HG03469 (cell line): ENCODE measurements at regions not wholly inside any gene's neighbourhood (a gene's known extent, or its start where the extent isn't known, plus 50 kb on each side); places are given as distances from the start of the nearest gene placed in this dataset.
A peak's percentile ranks its signal among the peaks of the same experiment; 100 is the strongest.

ENCODE experiments used
- ATAC-seq: cut with Tn5 transposase; IDR thresholded peaks from one replicate; pipeline ENCODE4 v1.9.1; 2021; ENCODE audit warnings: mild to moderate bottlenecking, moderate library complexity, moderate number of reproducible peaks; ENCODE audit not compliant: unreplicated experiment

DNA sequence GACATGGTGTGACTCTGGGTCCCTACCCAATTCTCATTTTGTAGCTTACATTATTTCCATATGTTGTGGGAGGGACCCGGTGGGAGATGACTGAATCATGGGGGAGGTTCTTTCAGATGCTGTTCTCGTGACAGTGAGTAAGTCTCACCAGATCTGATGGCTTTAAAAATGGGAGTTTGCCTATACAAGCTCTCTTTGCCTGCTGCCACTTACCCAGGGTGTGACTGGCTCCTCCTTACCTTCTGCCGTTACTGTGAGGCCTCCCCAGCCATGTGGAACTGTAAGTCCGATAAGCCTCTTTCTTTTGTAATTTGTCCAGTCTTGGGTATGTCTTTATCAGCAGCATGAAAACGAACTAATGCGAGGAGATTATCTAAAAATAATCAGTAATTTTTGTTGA lies 1683.2 kb upstream of the SLC39A10 start:
- ATAC-seq, result no peak

GRCh38 chr2:193966590-193966989 lies 1690.4 kb upstream of the SLC39A10 start:
- ATAC-seq, result no peak

- ATAC-seq, result no peak
These were observed 1691.8 kb upstream of the SLC39A10 start for GRCh38 chr2:193965263-193965662.

GRCh38 chr2:193963472-193964119 lies 1693.4 kb upstream of the SLC39A10 start:
- ATAC-seq, result no peak

- ATAC-seq, result no peak
These were observed 1710.2 kb upstream of the SLC39A10 start for GRCh38 chr2:193946806-193947205.

DNA sequence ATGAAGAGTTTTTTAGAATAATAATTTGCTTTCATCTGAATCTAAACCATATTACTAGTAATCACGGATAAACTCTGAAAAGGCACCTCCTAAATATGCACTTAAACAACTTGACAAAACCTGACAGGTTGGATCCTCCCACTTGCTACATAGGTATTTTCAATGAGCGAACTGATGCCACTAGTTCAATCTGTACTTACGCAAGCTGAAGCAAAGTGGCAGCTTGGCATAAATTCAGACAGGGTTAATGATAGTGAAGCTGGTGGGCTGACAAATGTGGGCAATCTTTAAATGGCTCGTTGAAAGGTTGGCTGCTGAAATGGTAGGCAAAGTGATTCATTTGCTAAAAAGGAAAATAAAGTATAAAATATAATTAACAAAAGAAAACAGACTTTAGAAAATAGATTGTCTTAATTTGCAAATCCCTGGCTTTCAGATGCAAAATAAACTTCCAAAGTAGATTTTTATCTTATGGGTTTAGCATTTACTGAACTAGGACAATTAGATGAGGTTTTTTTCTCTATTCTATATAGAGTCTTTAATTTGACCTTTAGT lies 1713.5 kb upstream of the SLC39A10 start:
- ATAC-seq, result no peak

GRCh38 chr2:193935114-193935513 lies 1721.9 kb upstream of the SLC39A10 start:
- ATAC-seq, result no peak

GRCh38 chr2:193929131-193929530 lies 1727.9 kb upstream of the SLC39A10 start:
- no peak for ATAC-seq

DNA sequence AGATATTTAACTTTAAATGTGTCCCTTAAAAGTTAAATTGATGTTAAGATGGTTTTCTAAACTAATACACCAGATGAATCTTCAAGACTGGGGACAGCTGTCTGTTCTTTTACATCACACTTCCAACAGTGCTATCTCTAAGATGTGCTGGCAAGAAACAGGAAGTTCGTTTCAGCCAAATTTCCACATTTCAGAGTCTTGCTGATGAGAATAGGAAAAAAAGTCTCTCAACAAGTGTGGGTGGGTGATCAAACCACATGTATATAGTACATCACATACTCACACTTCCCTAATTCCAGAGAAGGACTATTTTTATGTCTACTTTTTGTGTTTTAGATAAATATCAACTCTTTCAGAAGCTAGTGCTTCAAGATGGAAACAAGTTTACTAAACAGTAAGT lies 1712.8 kb upstream of the TMEFF2 start:
- ATAC-seq, result no peak

GRCh38 chr2:193900292-193900691 lies 1705.6 kb upstream of the TMEFF2 start:
- ATAC-seq, result no peak

- ATAC-seq, result no peak
These were observed 1700.5 kb upstream of the TMEFF2 start for GRCh38 chr2:193895226-193895625.

GRCh38 chr2:193894081-193894480 lies 1699.3 kb upstream of the TMEFF2 start:
- ATAC-seq, result no peak

GRCh38 chr2:193891023-193891422 lies 1696.3 kb upstream of the TMEFF2 start:
- peak; percentile 38 for ATAC-seq

DNA sequence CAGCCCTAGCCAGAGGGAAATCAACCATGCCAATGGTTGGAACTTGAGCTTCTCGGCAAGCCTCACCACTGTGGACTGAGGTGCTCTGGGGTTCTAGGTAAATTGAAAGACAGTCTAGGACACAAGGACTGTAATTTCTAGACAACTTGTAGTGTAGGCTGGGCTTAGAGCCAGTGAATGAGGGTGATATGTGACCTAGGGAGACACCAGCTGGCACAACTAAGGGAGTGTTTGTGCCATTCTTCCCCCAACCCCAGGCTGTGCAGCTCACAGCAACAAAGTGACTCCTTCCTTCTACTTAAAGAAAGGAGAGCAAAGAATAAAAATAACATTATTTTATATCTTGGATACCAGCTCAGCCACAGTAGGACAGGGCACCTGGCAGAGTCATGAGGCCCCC lies 1690.7 kb upstream of the TMEFF2 start:
- ATAC-seq, result no peak

- ATAC-seq, result no peak
These were observed 1689.1 kb upstream of the TMEFF2 start for GRCh38 chr2:193883820-193884219.

GRCh38 chr2:193876980-193877379 lies 1682.2 kb upstream of the TMEFF2 start:
- no peak for ATAC-seq

- no peak for ATAC-seq
These were observed 1674.8 kb upstream of the TMEFF2 start for GRCh38 chr2:193869564-193869963.

DNA sequence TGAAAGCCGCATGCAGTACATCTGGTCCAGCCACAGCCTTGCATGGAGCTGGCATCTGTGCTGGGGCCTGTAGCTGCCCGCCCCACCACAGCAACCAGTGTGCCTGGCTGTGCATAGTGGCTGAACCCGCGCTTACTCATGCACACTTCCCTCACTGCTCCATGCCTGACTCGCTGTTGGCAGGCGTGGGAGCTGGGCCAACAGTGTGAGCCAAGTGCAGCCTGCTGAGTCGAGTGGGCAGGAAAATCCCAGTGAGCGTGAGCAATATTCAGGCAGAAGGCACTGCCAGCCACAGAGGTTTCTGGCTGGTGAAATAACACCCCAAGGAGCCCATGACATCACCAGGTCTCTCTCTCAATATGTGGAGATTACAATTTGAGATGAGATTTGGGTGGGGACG lies 1674.1 kb upstream of the TMEFF2 start:
- ATAC-seq, result no peak

DNA sequence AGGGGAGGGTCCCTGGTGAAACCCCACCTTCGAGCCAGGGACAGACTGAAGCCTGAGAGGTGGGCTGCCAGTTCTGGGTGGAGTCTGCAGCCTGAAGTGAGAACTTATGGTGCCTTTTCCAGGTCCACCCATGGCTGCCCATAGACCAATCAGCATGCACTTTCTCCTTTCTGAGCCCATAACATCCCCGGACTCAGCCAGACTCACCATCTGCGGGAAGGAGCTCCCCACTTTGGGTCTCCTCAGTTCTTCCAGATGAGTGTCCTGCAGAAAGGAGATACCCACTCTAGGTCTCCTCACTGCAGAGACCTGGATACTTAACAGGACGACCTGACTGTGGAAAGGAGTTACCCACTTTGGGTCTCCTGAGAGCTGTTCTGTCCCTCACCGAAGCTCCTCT lies 1673.4 kb upstream of the TMEFF2 start:
- no peak for ATAC-seq

- ATAC-seq, result no peak
These were observed 1672.7 kb upstream of the TMEFF2 start for GRCh38 chr2:193867454-193867853.

GRCh38 chr2:193861557-193861956 lies 1666.8 kb upstream of the TMEFF2 start:
- no peak for ATAC-seq

DNA sequence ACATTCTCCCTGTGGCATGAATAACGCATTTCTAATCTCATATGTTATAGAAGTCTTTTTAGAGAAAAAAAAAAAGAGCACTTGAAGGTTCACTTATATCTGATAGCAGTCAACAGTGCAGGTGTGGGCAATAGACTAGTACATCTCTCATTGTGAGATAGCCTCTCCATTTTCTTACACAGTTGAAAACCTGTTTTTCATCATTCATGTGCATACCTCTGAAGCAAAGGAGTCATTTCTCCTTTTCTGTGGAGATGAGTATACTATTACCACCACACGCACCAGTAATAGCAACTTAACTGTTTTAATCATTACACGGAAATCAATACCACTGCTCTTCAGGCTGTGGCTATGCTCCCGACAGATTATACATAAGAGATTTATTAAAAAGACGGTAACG lies 1653.3 kb upstream of the TMEFF2 start:
- no peak for ATAC-seq

GRCh38 chr2:193847130-193847529 lies 1652.4 kb upstream of the TMEFF2 start:
- no peak for ATAC-seq
